ENCODE measurements at regions not wholly inside any gene's neighbourhood (a gene's known extent, or its start where the extent isn't known, plus 50 kb on each side); places are given as distances from the start of the nearest gene placed in this dataset.

DNA sequence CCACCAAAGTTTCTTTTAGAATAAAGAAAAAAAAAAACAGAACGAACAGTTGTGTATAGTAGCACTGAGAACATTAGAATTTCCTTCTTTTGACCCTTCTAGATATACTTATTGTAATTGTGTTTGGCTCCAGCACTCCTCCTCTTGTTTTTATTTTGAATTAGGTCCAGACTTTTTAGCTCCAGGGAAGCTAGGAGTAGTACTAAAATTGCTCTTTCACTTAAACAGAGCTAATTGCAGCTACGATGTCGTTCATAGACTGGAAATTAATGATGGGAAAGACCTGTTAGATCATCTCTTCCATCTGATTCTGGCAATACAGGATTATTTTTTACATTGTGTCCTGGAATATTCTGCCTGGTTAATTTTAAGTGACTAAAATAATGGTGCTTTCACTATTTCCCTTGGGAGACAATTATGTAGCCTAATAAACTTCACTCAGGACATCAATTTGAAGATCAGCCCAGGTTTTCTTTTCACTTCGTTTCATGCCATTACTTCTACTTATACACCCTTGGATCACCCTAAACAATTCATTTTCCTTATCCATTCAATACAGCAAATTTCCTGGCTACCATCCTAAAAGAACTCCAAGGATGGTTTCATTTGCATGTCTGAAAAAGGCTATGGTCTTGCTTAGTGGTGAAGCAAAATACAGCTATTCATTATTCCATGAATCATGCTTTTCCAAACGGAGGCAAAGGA is 480.8 kb upstream of the TECRL start:
- no peak for TF ChIP-seq NFIC (IDR thresholded peaks at IDR 0.05)
- TF ChIP-seq CREB1 (IDR thresholded peaks at IDR 0.05; ENCODE audit: low read depth), result no peak
- no peak for TF ChIP-seq TCF12 (IDR thresholded peaks at IDR 0.05; ENCODE audit: low read depth)
- no peak for TF ChIP-seq ZBTB7A (IDR thresholded peaks at IDR 0.05; ENCODE audit: low read depth)
- no peak for TF ChIP-seq RAD21 (IDR thresholded peaks at IDR 0.05; ENCODE audit: low read depth)
- TF ChIP-seq TAF1 (IDR thresholded peaks at IDR 0.05; ENCODE audit: low read depth), result no peak
- no peak for TF ChIP-seq FOXM1 (IDR thresholded peaks at IDR 0.05; ENCODE audit: borderline replicate concordance, low read depth)
- TF ChIP-seq, protein P1, sequence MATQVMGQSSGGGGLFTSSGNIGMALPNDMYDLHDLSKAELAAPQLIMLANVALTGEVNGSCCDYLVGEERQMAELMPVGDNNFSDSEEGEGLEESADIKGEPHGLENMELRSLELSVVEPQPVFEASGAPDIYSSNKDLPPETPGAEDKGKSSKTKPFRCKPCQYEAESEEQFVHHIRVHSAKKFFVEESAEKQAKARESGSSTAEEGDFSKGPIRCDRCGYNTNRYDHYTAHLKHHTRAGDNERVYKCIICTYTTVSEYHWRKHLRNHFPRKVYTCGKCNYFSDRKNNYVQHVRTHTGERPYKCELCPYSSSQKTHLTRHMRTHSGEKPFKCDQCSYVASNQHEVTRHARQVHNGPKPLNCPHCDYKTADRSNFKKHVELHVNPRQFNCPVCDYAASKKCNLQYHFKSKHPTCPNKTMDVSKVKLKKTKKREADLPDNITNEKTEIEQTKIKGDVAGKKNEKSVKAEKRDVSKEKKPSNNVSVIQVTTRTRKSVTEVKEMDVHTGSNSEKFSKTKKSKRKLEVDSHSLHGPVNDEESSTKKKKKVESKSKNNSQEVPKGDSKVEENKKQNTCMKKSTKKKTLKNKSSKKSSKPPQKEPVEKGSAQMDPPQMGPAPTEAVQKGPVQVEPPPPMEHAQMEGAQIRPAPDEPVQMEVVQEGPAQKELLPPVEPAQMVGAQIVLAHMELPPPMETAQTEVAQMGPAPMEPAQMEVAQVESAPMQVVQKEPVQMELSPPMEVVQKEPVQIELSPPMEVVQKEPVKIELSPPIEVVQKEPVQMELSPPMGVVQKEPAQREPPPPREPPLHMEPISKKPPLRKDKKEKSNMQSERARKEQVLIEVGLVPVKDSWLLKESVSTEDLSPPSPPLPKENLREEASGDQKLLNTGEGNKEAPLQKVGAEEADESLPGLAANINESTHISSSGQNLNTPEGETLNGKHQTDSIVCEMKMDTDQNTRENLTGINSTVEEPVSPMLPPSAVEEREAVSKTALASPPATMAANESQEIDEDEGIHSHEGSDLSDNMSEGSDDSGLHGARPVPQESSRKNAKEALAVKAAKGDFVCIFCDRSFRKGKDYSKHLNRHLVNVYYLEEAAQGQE (IDR thresholded peaks at IDR 0.05; ENCODE audit: low read depth), result no peak
- no peak for TF ChIP-seq YY1 (IDR thresholded peaks at IDR 0.05; ENCODE audit: low read depth)
- TF ChIP-seq, protein P2, sequence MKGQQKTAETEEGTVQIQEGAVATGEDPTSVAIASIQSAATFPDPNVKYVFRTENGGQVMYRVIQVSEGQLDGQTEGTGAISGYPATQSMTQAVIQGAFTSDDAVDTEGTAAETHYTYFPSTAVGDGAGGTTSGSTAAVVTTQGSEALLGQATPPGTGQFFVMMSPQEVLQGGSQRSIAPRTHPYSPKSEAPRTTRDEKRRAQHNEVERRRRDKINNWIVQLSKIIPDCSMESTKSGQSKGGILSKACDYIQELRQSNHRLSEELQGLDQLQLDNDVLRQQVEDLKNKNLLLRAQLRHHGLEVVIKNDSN (IDR thresholded peaks at IDR 0.05), result no peak
- no peak for TF ChIP-seq CEBPB (IDR thresholded peaks at IDR 0.05)

DNA sequence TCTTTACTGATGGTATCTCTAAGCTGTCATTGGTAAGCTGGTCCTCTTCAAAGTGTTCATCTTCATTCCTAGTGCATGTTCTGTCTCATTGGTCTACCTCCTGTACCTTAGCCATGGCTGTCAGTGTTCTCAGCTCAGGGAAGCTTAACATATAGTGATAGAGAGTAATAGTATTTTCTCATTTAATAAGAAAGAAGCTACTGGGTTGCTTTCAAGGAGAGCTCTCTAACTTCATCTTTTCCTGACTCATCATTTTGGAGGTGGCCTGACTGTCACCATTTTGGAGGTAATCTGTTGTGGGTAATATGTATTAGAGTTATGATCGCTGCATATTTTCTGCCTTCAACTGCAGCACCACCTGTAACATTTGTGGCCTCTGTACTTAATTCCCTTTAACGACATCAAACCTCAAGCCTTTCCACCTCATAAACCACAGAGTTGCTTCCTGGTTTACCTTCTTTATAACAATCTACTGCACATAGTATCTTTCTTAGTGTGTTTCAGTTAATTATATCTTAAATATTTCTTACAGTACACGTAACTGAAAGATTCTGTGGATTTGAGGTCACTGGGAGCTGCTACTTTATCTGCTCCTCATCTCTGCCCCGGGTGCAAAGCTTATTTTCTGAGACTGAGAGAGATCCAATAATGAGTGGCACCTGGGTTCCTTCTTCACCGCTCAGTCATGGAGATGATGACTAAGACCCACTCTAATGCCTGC is 474.0 kb upstream of the TECRL start:
- TF ChIP-seq, protein P2 (IDR thresholded peaks at IDR 0.05), result no peak
- no peak for TF ChIP-seq TCF12 (IDR thresholded peaks at IDR 0.05; ENCODE audit: low read depth)
- no peak for TF ChIP-seq RAD21 (IDR thresholded peaks at IDR 0.05; ENCODE audit: low read depth)
- no peak for TF ChIP-seq CEBPB (IDR thresholded peaks at IDR 0.05)
- no peak for TF ChIP-seq NFIC (IDR thresholded peaks at IDR 0.05)
- no peak for TF ChIP-seq EGR1 (IDR thresholded peaks at IDR 0.05)
- TF ChIP-seq, protein P3, sequence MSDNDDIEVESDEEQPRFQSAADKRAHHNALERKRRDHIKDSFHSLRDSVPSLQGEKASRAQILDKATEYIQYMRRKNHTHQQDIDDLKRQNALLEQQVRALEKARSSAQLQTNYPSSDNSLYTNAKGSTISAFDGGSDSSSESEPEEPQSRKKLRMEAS (IDR thresholded peaks at IDR 0.05), result no peak
- TF ChIP-seq YY1 (IDR thresholded peaks at IDR 0.05; ENCODE audit: low read depth), result no peak
- no peak for TF ChIP-seq FOXM1 (IDR thresholded peaks at IDR 0.05; ENCODE audit: borderline replicate concordance, low read depth)
- no peak for TF ChIP-seq TAF1 (IDR thresholded peaks at IDR 0.05; ENCODE audit: low read depth)
- TF ChIP-seq, protein P1 (IDR thresholded peaks at IDR 0.05; ENCODE audit: low read depth), result no peak
- TF ChIP-seq CREB1 (IDR thresholded peaks at IDR 0.05; ENCODE audit: low read depth), result no peak
- TF ChIP-seq TEAD4 (IDR thresholded peaks at IDR 0.05), result no peak
- no peak for TF ChIP-seq EP300 (IDR thresholded peaks at IDR 0.05; ENCODE audit: borderline replicate concordance)
- TF ChIP-seq ZBTB7A (IDR thresholded peaks at IDR 0.05; ENCODE audit: low read depth), result no peak

DNA sequence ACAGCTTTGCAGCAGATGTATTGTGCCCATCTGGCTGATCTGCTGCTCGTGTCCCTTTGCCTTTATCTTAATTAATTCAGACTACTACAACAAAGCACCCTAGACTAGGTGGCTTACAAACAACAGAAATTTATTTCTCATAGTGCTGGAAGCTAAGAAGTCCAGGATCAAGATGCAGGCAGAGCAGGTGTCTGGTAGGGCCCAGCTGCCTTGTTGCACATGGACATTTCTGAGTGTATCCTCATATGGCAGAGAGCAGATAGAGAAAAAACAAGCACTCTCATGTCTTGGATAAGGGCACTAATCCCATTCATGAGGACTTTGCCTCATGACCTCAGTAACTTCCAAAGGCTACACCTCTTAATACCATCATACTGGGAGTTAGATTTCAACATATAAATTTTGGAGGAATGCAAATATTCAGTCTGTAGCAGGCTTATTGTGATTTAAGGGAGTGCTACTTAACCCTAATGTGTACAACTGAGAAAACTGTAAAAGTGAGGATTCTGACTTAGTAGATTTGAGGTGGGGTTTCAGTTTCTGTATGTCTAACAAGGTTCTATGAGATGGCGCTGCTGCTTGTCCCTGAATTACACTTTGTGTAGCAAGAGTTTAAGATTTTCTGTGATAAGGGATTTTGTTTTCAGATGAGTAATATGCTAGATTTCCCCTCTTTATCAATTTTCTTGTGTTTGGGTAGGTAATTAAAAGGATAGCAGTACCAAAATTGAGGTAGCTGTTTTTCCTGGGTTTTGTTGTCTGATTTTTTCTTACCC is 473.2 kb upstream of the TECRL start:
- TF ChIP-seq CEBPB (IDR thresholded peaks at IDR 0.05) (no peak), TEAD4 (IDR thresholded peaks at IDR 0.05) (no peak), FOXM1 (IDR thresholded peaks at IDR 0.05; ENCODE audit: borderline replicate concordance, low read depth) (no peak), EP300 (IDR thresholded peaks at IDR 0.05; ENCODE audit: borderline replicate concordance) (no peak), TCF12 (IDR thresholded peaks at IDR 0.05; ENCODE audit: low read depth) (no peak), CREB1 (IDR thresholded peaks at IDR 0.05; ENCODE audit: low read depth) (no peak), NFIC (IDR thresholded peaks at IDR 0.05) (no peak), ZBTB7A (IDR thresholded peaks at IDR 0.05; ENCODE audit: low read depth) (no peak), RAD21 (IDR thresholded peaks at IDR 0.05; ENCODE audit: low read depth) (no peak), EGR1 (IDR thresholded peaks at IDR 0.05) (no peak), TAF1 (IDR thresholded peaks at IDR 0.05; ENCODE audit: low read depth) (no peak), YY1 (IDR thresholded peaks at IDR 0.05; ENCODE audit: low read depth) (no peak)
- TF ChIP-seq, protein P2 (IDR thresholded peaks at IDR 0.05), result no peak
- TF ChIP-seq, protein P3 (IDR thresholded peaks at IDR 0.05), result no peak
- TF ChIP-seq, protein P1 (IDR thresholded peaks at IDR 0.05; ENCODE audit: low read depth), result no peak
